ENCODE measurements at regions not wholly inside any gene's neighbourhood (a gene's known extent, or its start where the extent isn't known, plus 50 kb on each side); places are given as distances from the start of the nearest gene placed in this dataset.

- TF ChIP-seq HMG20B (CRISPR knock-in tag; conservative IDR thresholded peaks at IDR 0.05) (no peak), KDM6A (CRISPR knock-in tag; IDR thresholded peaks at IDR 0.05; ENCODE audit: low read depth) (no peak), ZNF782 (CRISPR knock-in tag; IDR thresholded peaks at IDR 0.05; ENCODE audit: borderline replicate concordance) (no peak), HNRNPH1 (optimal IDR thresholded peaks at IDR 0.05; ENCODE audit: low read depth, low read length) (no peak)
- ChIA-PET CTCF (ENCODE audit: low intra/inter-chr PET ratio, low total read pairs) (no interaction called here), POLR2A (no interaction called here)
- no peak for FAIRE-seq
- no peak for DNase-seq (ENCODE audit: low spot score)
- Histone ChIP-seq H3K36me3 (replicated peaks in 1 of 2; ENCODE audit: control insufficient read depth in 1 of 2, insufficient read depth in 2 of 2, low read length in 2 of 2) (no peaks in the 10 kb centered on the region), H3K4me2 (ENCODE audit: low read depth, low read length) (no peak overlapping the region), H2AFZ (ENCODE audit: low read length) (no peak overlapping the region), H3K4me1 (ENCODE audit: insufficient read depth, low read length) (no peaks in the 10 kb centered on the region), H3K27ac (ENCODE audit: extremely low read length, insufficient read depth, low read length) (no peak overlapping the region), H3K9ac (ENCODE audit: insufficient read depth, low read depth, low read length) (no peak overlapping the region), H3K9me3 (ENCODE audit: low read length) (peaks cover 69% of the 10 kb centered on the region), H3K27me3 (ENCODE audit: control insufficient read depth in 1 of 2, insufficient read depth in 2 of 2, low read length in 2 of 2) (no peaks in the 10 kb centered on the region), H3K79me2 (ENCODE audit: insufficient read depth, low read length) (no peaks in the 10 kb centered on the region), H4K20me1 (ENCODE audit: insufficient read depth, low read length) (no peaks in the 10 kb centered on the region), H3K4me3 (replicated peaks in 1 of 3; ENCODE audit: insufficient read depth in 1 of 3, low read depth in 2 of 3, low read length in 3 of 3) (no peak overlapping the region)
- BruUV-seq (replicated peaks): no TSS peak
- 10% methylated on average over 5 of the region's 8 CpGs for WGBS (ENCODE audit: low lambda C conversion rate)
- ATAC-seq: no peak
- intact Hi-C loops (cut with micrococcal nuclease; ENCODE audit: unreplicated experiment) (no loop called here), in situ Hi-C loops (cut with HindIII; ENCODE audit: extremely low pct_ligation_motif_present, low pct_unique_long_range_greater_than_20kb) (no loop called here)
Observed at GRCh38 chr15:87572381-87572910, 684.1 kb downstream of the NTRK3 start.

GRCh38 chr15:87570206-87570605 lies 686.3 kb downstream of the NTRK3 start:
- H3K36me3 ChIP-seq (replicated peaks in 1 of 2; ENCODE audit: control insufficient read depth in 1 of 2, insufficient read depth in 2 of 2, low read length in 2 of 2): no peaks in the 10 kb centered on the region
- no peak overlapping the region for H2AFZ ChIP-seq (ENCODE audit: low read length)
- no peak for DNase-seq (ENCODE audit: low spot score)
- intact Hi-C loops (cut with micrococcal nuclease; ENCODE audit: unreplicated experiment) (no loop called here), in situ Hi-C loops (cut with HindIII; ENCODE audit: extremely low pct_ligation_motif_present, low pct_unique_long_range_greater_than_20kb) (no loop called here)
- H3K4me3 ChIP-seq (replicated peaks in 1 of 3; ENCODE audit: insufficient read depth in 1 of 3, low read depth in 2 of 3, low read length in 3 of 3): no peak overlapping the region
- peaks cover 87% of the 10 kb centered on the region for H3K9me3 ChIP-seq (ENCODE audit: low read length)
- WGBS (ENCODE audit: low lambda C conversion rate): 0% methylated on average over 2 of the region's 2 CpGs
- H3K27ac ChIP-seq (ENCODE audit: extremely low read length, insufficient read depth, low read length): no peak overlapping the region
- H3K4me2 ChIP-seq (ENCODE audit: low read depth, low read length): no peak overlapping the region
- no peak for ATAC-seq
- no peak overlapping the region for H3K9ac ChIP-seq (ENCODE audit: insufficient read depth, low read depth, low read length)
- ChIA-PET CTCF (ENCODE audit: low intra/inter-chr PET ratio, low total read pairs) (no interaction called here), POLR2A (no interaction called here)
- no peaks in the 10 kb centered on the region for H4K20me1 ChIP-seq (ENCODE audit: insufficient read depth, low read length)
- TF ChIP-seq ETV5 (CRISPR knock-in tag; IDR thresholded peaks at IDR 0.05; ENCODE audit: borderline replicate concordance) (no peak), ZMYM4 (CRISPR knock-in tag; IDR thresholded peaks at IDR 0.05) (no peak), ZBTB42 (CRISPR knock-in tag; IDR thresholded peaks at IDR 0.05) (no peak), DNMT3B (CRISPR knock-in tag; conservative IDR thresholded peaks at IDR 0.05) (no peak)
- H3K4me1 ChIP-seq (ENCODE audit: insufficient read depth, low read length): no peaks in the 10 kb centered on the region
- no peaks in the 10 kb centered on the region for H3K27me3 ChIP-seq (ENCODE audit: control insufficient read depth in 1 of 2, insufficient read depth in 2 of 2, low read length in 2 of 2)
- FAIRE-seq: no peak
- H3K79me2 ChIP-seq (ENCODE audit: insufficient read depth, low read length): no peaks in the 10 kb centered on the region
- no TSS peak for BruUV-seq (replicated peaks)

All from HepG2 (cell line).